ENCODE measurements at regions not wholly inside any gene's neighbourhood (a gene's known extent, or its start where the extent isn't known, plus 50 kb on each side); places are given as distances from the start of the nearest gene placed in this dataset.

- TF ChIP-seq POLR2AphosphoS5 (IDR thresholded peaks at IDR 0.05) (no peak), CTCF (IDR thresholded peaks at IDR 0.05) (no peak), EP300 (IDR thresholded peaks at IDR 0.05) (no peak)
Observed at GRCh38 chr16:73565263-73565662, 517.3 kb upstream of the ZFHX3 start.

Measured in suprapubic skin (tissue), 4 donors.